ENCODE measurements at regions not wholly inside any gene's neighbourhood (a gene's known extent, or its start where the extent isn't known, plus 50 kb on each side); places are given as distances from the start of the nearest gene placed in this dataset.
A peak's percentile ranks its signal among the peaks of the same experiment; 100 is the strongest.

GRCh38 chr3:34106879-34107278 is 308.4 kb downstream of the PDCD6IP start:
- H4K20me1 ChIP-seq (ENCODE audit: insufficient read depth): no peaks in the 10 kb centered on the region
- no peak overlapping the region for H2AFZ ChIP-seq
- no peak for DNase-seq
- H3K9me2 ChIP-seq (ENCODE audit: insufficient read depth): no peaks in the 10 kb centered on the region
- no peak overlapping the region for H3K4me3 ChIP-seq
- H3K27ac ChIP-seq: no peak overlapping the region
- TF ChIP-seq CTCF (conservative IDR thresholded peaks at IDR 0.05) (peak; percentile 39; the same call in 1 of the 2 replicates), EZH2 (IDR thresholded peaks at IDR 0.05; ENCODE audit: low read depth) (no peak)
- no peaks in the 10 kb centered on the region for H3K9me3 ChIP-seq (ENCODE audit: insufficient read depth, low read depth)
- no TSS peak for BruUV-seq (replicated peaks)
- H3K4me1 ChIP-seq (replicated peaks; ENCODE audit: insufficient read depth): no peaks in the 10 kb centered on the region
- no peaks in the 10 kb centered on the region for H3F3A ChIP-seq (ENCODE audit: insufficient read depth, low read depth)
- POLR2A ChIA-PET (ENCODE audit: unreplicated experiment): no interaction called here
- no peaks in the 10 kb centered on the region for H3K79me2 ChIP-seq (ENCODE audit: low read depth)
- H3K36me3 ChIP-seq (ENCODE audit: low read depth): no peaks in the 10 kb centered on the region
- no peak overlapping the region for H3K4me2 ChIP-seq
- CTCF ChIA-PET: no interaction called here
- H3K27me3 ChIP-seq (ENCODE audit: insufficient read depth, low read depth): no peaks in the 10 kb centered on the region
- intact Hi-C loops (cut with micrococcal nuclease; ENCODE audit: unreplicated experiment): no loop called here

GRCh38 chr3:34107669-34108068 is 309.2 kb downstream of the PDCD6IP start:
- CTCF ChIA-PET: no interaction called here
- Histone ChIP-seq H3K36me3 (ENCODE audit: low read depth) (no peaks in the 10 kb centered on the region), H3K27me3 (ENCODE audit: insufficient read depth, low read depth) (no peaks in the 10 kb centered on the region), H2AFZ (no peak overlapping the region), H3K4me2 (no peak overlapping the region), H3K9me3 (ENCODE audit: insufficient read depth, low read depth) (no peaks in the 10 kb centered on the region), H3K79me2 (ENCODE audit: low read depth) (no peaks in the 10 kb centered on the region), H3K27ac (no peak overlapping the region), H3K4me1 (replicated peaks; ENCODE audit: insufficient read depth) (no peaks in the 10 kb centered on the region), H3K4me3 (no peak overlapping the region), H3K9me2 (ENCODE audit: insufficient read depth) (no peaks in the 10 kb centered on the region), H4K20me1 (ENCODE audit: insufficient read depth) (no peaks in the 10 kb centered on the region), H3F3A (ENCODE audit: insufficient read depth, low read depth) (no peaks in the 10 kb centered on the region)
- no peak for DNase-seq
- intact Hi-C loops (cut with micrococcal nuclease; ENCODE audit: unreplicated experiment): no loop called here
- POLR2A ChIA-PET (ENCODE audit: unreplicated experiment): no interaction called here
- BruUV-seq (replicated peaks): no TSS peak
- TF ChIP-seq EZH2 (IDR thresholded peaks at IDR 0.05; ENCODE audit: low read depth) (no peak), CTCF (conservative IDR thresholded peaks at IDR 0.05) (no peak)

GRCh38 chr3:34109021-34109420 is 310.6 kb downstream of the PDCD6IP start:
- H3K4me2 ChIP-seq: no peak overlapping the region
- H3K27ac ChIP-seq: no peak overlapping the region
- H3K9me2 ChIP-seq (ENCODE audit: insufficient read depth): no peaks in the 10 kb centered on the region
- no peak overlapping the region for H2AFZ ChIP-seq
- BruUV-seq (replicated peaks): no TSS peak
- H3K9me3 ChIP-seq (ENCODE audit: insufficient read depth, low read depth): no peaks in the 10 kb centered on the region
- H3K4me1 ChIP-seq (replicated peaks; ENCODE audit: insufficient read depth): no peaks in the 10 kb centered on the region
- no peaks in the 10 kb centered on the region for H3K79me2 ChIP-seq (ENCODE audit: low read depth)
- intact Hi-C loops (cut with micrococcal nuclease; ENCODE audit: unreplicated experiment): no loop called here
- H4K20me1 ChIP-seq (ENCODE audit: insufficient read depth): no peaks in the 10 kb centered on the region
- CTCF ChIA-PET: no interaction called here
- H3K4me3 ChIP-seq: no peak overlapping the region
- H3F3A ChIP-seq (ENCODE audit: insufficient read depth, low read depth): no peaks in the 10 kb centered on the region
- TF ChIP-seq CTCF (conservative IDR thresholded peaks at IDR 0.05) (no peak), EZH2 (IDR thresholded peaks at IDR 0.05; ENCODE audit: low read depth) (no peak)
- POLR2A ChIA-PET (ENCODE audit: unreplicated experiment): no interaction called here
- H3K36me3 ChIP-seq (ENCODE audit: low read depth): no peaks in the 10 kb centered on the region
- no peak for DNase-seq
- H3K27me3 ChIP-seq (ENCODE audit: insufficient read depth, low read depth): no peaks in the 10 kb centered on the region
